Liver (tissue), 7 donors: ENCODE measurements at regions not wholly inside any gene's neighbourhood (a gene's known extent, or its start where the extent isn't known, plus 50 kb on each side); places are given as distances from the start of the nearest gene placed in this dataset.
A peak's percentile ranks its signal among the peaks of the same experiment; 100 is the strongest.

Experiments
- DNase-seq: peaks from one replicate; pipeline ENCODE4 v3.0.0-alpha.2; 2017; ENCODE audit warnings: low spot score
- H3K27ac ChIP-seq, 2 donors: one replicate each; pipeline ENCODE4 v1.7.0; 2013; ENCODE audit warnings: inconsistent platforms in 2 of 2, low read length in 2 of 2, control low read depth in 1 of 2, low read depth in 1 of 2, mild to moderate bottlenecking in 1 of 2
- H3K27me3 ChIP-seq, 4 donors: one replicate each; pipeline versions ENCODE4 v1.6.1 to v1.7.0; 2013; ENCODE audit warnings: low read length in 3 of 4, inconsistent platforms in 1 of 4, mild to moderate bottlenecking in 1 of 4, moderate library complexity in 1 of 4; ENCODE audit not compliant: control insufficient read depth in 4 of 4, insufficient read depth in 4 of 4
- H3K36me3 ChIP-seq, 4 donors: one replicate each; pipeline versions ENCODE4 v1.6.1 to v1.7.0; 2013; ENCODE audit warnings: low read length in 3 of 4, mild to moderate bottlenecking in 3 of 4, low read depth in 1 of 4, moderate library complexity in 1 of 4; ENCODE audit not compliant: control insufficient read depth in 4 of 4, insufficient read depth in 3 of 4
- H3K4me1 ChIP-seq, 4 donors: one replicate each; pipeline versions ENCODE4 v1.6.1 to v1.7.0; 2013; ENCODE audit warnings: low read length in 3 of 4, mild to moderate bottlenecking in 3 of 4, moderate library complexity in 1 of 4; ENCODE audit not compliant: control insufficient read depth in 4 of 4, insufficient read depth in 4 of 4
- H3K4me3 ChIP-seq, 3 donors: one replicate each; pipeline versions ENCODE4 v1.6.1 to v1.7.0; 2013; ENCODE audit warnings: low read length in 3 of 3, control low read depth in 1 of 3, low read depth in 1 of 3, mild to moderate bottlenecking in 1 of 3
- H3K9ac ChIP-seq, 2 donors: one replicate each; pipeline ENCODE4 v1.7.0; 2013; ENCODE audit warnings: low read length in 2 of 2, mild to moderate bottlenecking in 2 of 2, moderate library complexity in 2 of 2, control low read depth in 1 of 2, low read depth in 1 of 2
- H3K9me3 ChIP-seq, 4 donors: one replicate each; pipeline versions ENCODE4 v1.6.1 to v1.7.0; 2013; ENCODE audit warnings: low read length in 3 of 4; ENCODE audit not compliant: control insufficient read depth in 4 of 4
- EGR1 ChIP-seq, 2 donors: IDR thresholded peaks; 2 replicates each; pipeline ENCODE4 v1.6.1; 2016 to 2018; ENCODE audit warnings: antibody characterized with exemption in 2 of 2, low read depth in 2 of 2
- FOXA1 ChIP-seq: IDR thresholded peaks from 2 replicates; pipeline ENCODE4 v1.6.1; 2016; ENCODE audit warnings: antibody characterized with exemption
- FOXA2 ChIP-seq: IDR thresholded peaks from 2 replicates; pipeline ENCODE4 v1.6.1; 2016; ENCODE audit warnings: antibody characterized with exemption
- GABPA ChIP-seq, 2 donors: IDR thresholded peaks in 1 of 2; conservative IDR thresholded peaks in 1 of 2; 2 replicates each; pipeline ENCODE4 v1.6.1; 2016; ENCODE audit warnings: antibody characterized with exemption in 2 of 2, mild to moderate bottlenecking in 1 of 2, moderate library complexity in 1 of 2
- HNF4A ChIP-seq, 2 donors: conservative IDR thresholded peaks; 2 replicates each; pipeline ENCODE4 v1.6.1; 2016; ENCODE audit warnings: antibody characterized with exemption in 2 of 2, mild to moderate bottlenecking in 2 of 2
- HNF4G ChIP-seq: IDR thresholded peaks from 2 replicates; pipeline ENCODE4 v1.6.1; 2016; ENCODE audit warnings: antibody characterized with exemption
- MAX ChIP-seq: IDR thresholded peaks from 2 replicates; pipeline ENCODE4 v1.6.1; 2016; ENCODE audit warnings: antibody characterized with exemption
- NR2F2 ChIP-seq: IDR thresholded peaks from 2 replicates; pipeline ENCODE4 v1.6.1; 2016; ENCODE audit warnings: antibody characterized with exemption
- RAD21 ChIP-seq, 2 donors: IDR thresholded peaks; 2 replicates each; pipeline ENCODE4 v1.6.1; 2016; ENCODE audit warnings: antibody characterized with exemption in 2 of 2, mild to moderate bottlenecking in 2 of 2
- REST ChIP-seq: IDR thresholded peaks from 2 replicates; pipeline ENCODE4 v1.6.1; 2016; ENCODE audit warnings: antibody characterized with exemption, mild to moderate bottlenecking
- SP1 ChIP-seq: IDR thresholded peaks from 2 replicates; pipeline ENCODE4 v1.6.1; 2018; ENCODE audit warnings: antibody characterized with exemption, mild to moderate bottlenecking
- YY1 ChIP-seq: IDR thresholded peaks from 2 replicates; pipeline ENCODE4 v1.6.1; 2016; ENCODE audit warnings: antibody characterized with exemption, mild to moderate bottlenecking
- WGBS: extraction: QIAGEN DNeasy Blood & Tissue Kit; methylation state at CpG from one replicate; pipeline ENCODE4 v1.1.7; 2013; 5-methylcytosine and 5-hydroxymethylcytosine counted together
- TF ChIP-seq, protein P1 (sequence below): IDR thresholded peaks from 2 replicates; pipeline ENCODE4 v1.6.1; 2016; ENCODE audit warnings: antibody characterized with exemption
- donor health status: healthy.
- donor health status: healthy.
- donor health status: healthy.
- donor health status: healthy.

GRCh38 chr18:56460581-56460980, 177.8 kb downstream of the TXNL1 start (continued):
- TF ChIP-seq REST (no peak), FOXA2 (no peak), MAX (no peak), FOXA1 (no peak)

DNA sequence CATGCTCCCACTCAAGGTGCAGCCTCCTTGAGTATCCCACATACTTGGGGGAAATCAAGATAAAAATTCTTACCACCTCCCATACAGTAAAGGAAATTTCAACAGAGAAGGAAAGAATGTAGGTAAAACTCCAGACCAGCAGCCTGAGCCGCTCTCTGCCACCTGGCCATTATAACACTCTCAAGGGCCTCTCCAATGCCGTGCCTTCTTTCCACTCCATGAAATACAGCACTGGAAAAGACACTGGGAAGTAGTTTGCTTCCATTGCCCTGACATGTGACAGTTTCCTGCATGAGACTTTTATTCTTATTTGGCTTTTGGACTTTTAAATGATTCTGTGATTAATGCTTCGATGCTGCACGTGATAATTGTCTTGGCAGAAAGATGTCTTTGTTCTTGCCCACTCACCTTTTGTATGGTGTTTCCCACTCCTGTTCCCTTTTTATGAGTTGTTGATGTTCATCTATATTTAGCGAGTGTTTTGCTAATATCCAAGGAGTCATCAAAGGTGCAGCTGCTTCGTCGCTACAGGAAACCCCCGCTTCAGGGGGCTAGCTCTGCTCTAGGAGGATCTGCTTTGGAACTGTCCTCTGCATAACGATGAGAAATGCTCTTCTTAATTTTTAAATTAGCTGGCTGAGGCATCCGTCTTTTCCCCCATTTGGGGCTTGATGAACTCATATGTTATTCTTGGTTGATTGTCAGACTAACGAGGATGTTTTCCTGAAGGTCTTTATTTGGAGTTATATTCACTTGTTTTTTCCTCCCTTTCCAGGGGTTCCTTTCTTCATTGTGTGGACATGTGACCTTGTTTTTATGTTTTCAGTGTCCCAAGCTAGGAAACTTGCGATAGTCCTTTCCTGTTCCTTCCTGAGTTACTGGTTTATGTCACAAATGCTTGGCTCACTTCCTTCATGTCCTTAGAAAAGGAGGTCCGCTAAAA, 179.4 kb downstream of the TXNL1 start:
- Histone ChIP-seq H3K9ac (no peak overlapping the region), H3K4me1 (no peaks in the 10 kb centered on the region), H3K27me3 (no peaks in the 10 kb centered on the region), H3K36me3 (no peaks in the 10 kb centered on the region), H3K4me3 (no peak overlapping the region), H3K27ac (peak overlapping the region; percentile 43 to 53), H3K9me3 (peaks cover 0 to 2% (median 0%) of the 10 kb centered on the region in 4 donors)
- 75% methylated on average over 13 of the region's 13 CpGs for WGBS
- TF ChIP-seq NR2F2 (peak; percentile 59), MAX (peak; percentile 29), RAD21 (IDR thresholded peaks at IDR 0.05) (peak in 1 of 2 donors; percentile 11)
- TF ChIP-seq, protein P1, sequence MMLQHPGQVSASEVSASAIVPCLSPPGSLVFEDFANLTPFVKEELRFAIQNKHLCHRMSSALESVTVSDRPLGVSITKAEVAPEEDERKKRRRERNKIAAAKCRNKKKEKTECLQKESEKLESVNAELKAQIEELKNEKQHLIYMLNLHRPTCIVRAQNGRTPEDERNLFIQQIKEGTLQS = no peak
- no peak for DNase-seq

DNA sequence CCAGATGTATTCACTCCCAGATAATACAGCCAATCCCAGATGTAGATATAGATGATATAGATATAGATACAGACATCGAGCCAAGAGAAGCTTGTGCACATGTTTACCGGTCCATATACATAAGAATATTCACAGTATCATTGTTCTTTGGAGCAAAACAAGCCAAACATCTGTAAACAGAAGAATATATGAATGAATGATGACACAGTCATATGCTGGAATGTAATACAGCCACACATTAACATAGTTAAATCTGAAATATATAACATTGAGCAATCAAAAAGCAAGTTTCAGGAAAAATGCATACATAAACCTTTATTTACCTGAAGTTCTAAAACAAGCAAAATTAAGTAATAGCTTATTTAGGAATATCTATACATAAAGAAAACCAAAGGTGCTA, 182.5 kb downstream of the TXNL1 start:
- Histone ChIP-seq H3K27ac (no peak overlapping the region), H3K27me3 (no peaks in the 10 kb centered on the region), H3K4me1 (no peaks in the 10 kb centered on the region), H3K4me3 (no peak overlapping the region), H3K9ac (no peak overlapping the region), H3K9me3 (no peaks in the 10 kb centered on the region), H3K36me3 (no peaks in the 10 kb centered on the region)
- WGBS = 92% methylated on average over 2 of the region's 2 CpGs
- TF ChIP-seq SP1 = no peak
- no peak for TF ChIP-seq GABPA (IDR thresholded peaks at IDR 0.05 in 1 of 2, conservative IDR thresholded peaks at IDR 0.05 in 1 of 2)
- no peak for TF ChIP-seq RAD21 (IDR thresholded peaks at IDR 0.05)
- no peak for TF ChIP-seq YY1
- TF ChIP-seq EGR1 (IDR thresholded peaks at IDR 0.05; ENCODE audit: low read depth in 2 of 2) = no peak
- no peak for TF ChIP-seq HNF4G
- no peak for TF ChIP-seq HNF4A (conservative IDR thresholded peaks at IDR 0.05)
- TF ChIP-seq FOXA1 = no peak
- no peak for DNase-seq
